Naive B cell (primary cell): ENCODE measurements at regions not wholly inside any gene's neighbourhood (a gene's known extent, or its start where the extent isn't known, plus 50 kb on each side); places are given as distances from the start of the nearest gene placed in this dataset.

ENCODE experiments used
- ATAC-seq, 2 donors: fragments of 150-1000 bp; cut with Tn5 transposase; 2 replicates each; pipeline ENCODE4 v1.10.0; 2021; ENCODE audit warnings: low read depth in 2 of 2, mild to moderate bottlenecking in 2 of 2, moderate library complexity in 2 of 2
- DNase-seq: peaks from one replicate; pipeline ENCODE4 v3.0.0; 2022
- H3K27ac Mint-ChIP-seq, 6 donors: one replicate each; pipeline ENCODE4 v1.8.0; 2020 to 2022; ENCODE audit warnings: mild to moderate bottlenecking in 6 of 6, mixed read lengths in 6 of 6, moderate library complexity in 5 of 6, inconsistent platforms in 2 of 6
- H3K27me3 Mint-ChIP-seq, 3 donors: one replicate each; pipeline ENCODE4 v1.8.0; 2021 to 2022; ENCODE audit warnings: mixed read lengths in 3 of 3, mild to moderate bottlenecking in 1 of 3
- H3K36me3 Mint-ChIP-seq, 2 donors: one replicate each; pipeline ENCODE4 v1.8.0; 2020 to 2022; ENCODE audit warnings: mixed read lengths in 2 of 2, inconsistent platforms in 1 of 2, mild to moderate bottlenecking in 1 of 2
- H3K4me1 Mint-ChIP-seq, 3 donors: one replicate each; pipeline ENCODE4 v1.8.0; 2020 to 2022; ENCODE audit warnings: mixed read lengths in 3 of 3, inconsistent platforms in 1 of 3, mild to moderate bottlenecking in 1 of 3, moderate library complexity in 1 of 3
- H3K4me3 Mint-ChIP-seq, 8 donors: one replicate each; pipeline ENCODE4 v1.8.0; 2020 to 2022; ENCODE audit warnings: mild to moderate bottlenecking in 8 of 8, mixed read lengths in 8 of 8, moderate library complexity in 8 of 8, inconsistent platforms in 2 of 8
- H3K9me3 Mint-ChIP-seq, 7 donors: one replicate each; pipeline ENCODE4 v1.8.0; 2020 to 2022; ENCODE audit warnings: mixed read lengths in 7 of 7, mild to moderate bottlenecking in 5 of 7, inconsistent platforms in 2 of 7, moderate library complexity in 1 of 7

- Mint-ChIP-seq H3K27me3 (no peaks in the 10 kb centered on the region), H3K36me3 (no peaks in the 10 kb centered on the region), H3K4me3 (peak overlapping the region; percentile 41 to 89 (median 80)), H3K27ac (peak overlapping the region; percentile 74 to 96 (median 88)), H3K9me3 (peaks cover 0 to 7% (median 0%) of the 10 kb centered on the region in 7 donors), H3K4me1 (peaks cover 59 to 68% (median 64%) of the 10 kb centered on the region in 3 donors)
- DNase-seq (peak; percentile 82), ATAC-seq (peak; percentile 79 to 82)
Measured at GRCh38 chr2:12032398-12032797, 286.0 kb downstream of the LPIN1 start.

GRCh38 chr2:12032975-12033374, 286.5 kb downstream of the LPIN1 start:
- peak overlapping the region; percentile 41 to 89 (median 80) for H3K4me3 Mint-ChIP-seq
- H3K4me1 Mint-ChIP-seq = peaks cover 64 to 69% (median 66%) of the 10 kb centered on the region in 3 donors
- no peaks in the 10 kb centered on the region for H3K36me3 Mint-ChIP-seq
- H3K27ac Mint-ChIP-seq = peak overlapping the region; percentile 74 to 98 (median 90)
- H3K9me3 Mint-ChIP-seq = peaks cover 0 to 11% (median 0%) of the 10 kb centered on the region in 7 donors
- no peak for DNase-seq
- no peak for ATAC-seq
- H3K27me3 Mint-ChIP-seq = no peaks in the 10 kb centered on the region

GRCh38 chr2:12033494-12033893, 287.1 kb downstream of the LPIN1 start:
- peaks cover 0 to 1% of the 10 kb centered on the region in 2 donors for H3K36me3 Mint-ChIP-seq
- H3K27ac Mint-ChIP-seq = peak overlapping the region; percentile 14 to 98 (median 88)
- DNase-seq (no peak), ATAC-seq (no peak)
- peak overlapping the region in 7 of 8 donors; percentile 41 to 89 (median 81) for H3K4me3 Mint-ChIP-seq
- no peaks in the 10 kb centered on the region for H3K27me3 Mint-ChIP-seq
- peaks cover 65 to 73% (median 69%) of the 10 kb centered on the region in 3 donors for H3K4me1 Mint-ChIP-seq
- H3K9me3 Mint-ChIP-seq = peaks cover 0 to 12% (median 1%) of the 10 kb centered on the region in 7 donors

- ATAC-seq (peak; percentile 17 to 20), DNase-seq (peak; percentile 52)
- H3K27me3 Mint-ChIP-seq = no peaks in the 10 kb centered on the region
- peaks cover 0 to 19% (median 8%) of the 10 kb centered on the region in 7 donors for H3K9me3 Mint-ChIP-seq
- H3K36me3 Mint-ChIP-seq = peaks cover 0 to 8% of the 10 kb centered on the region in 2 donors
- peak overlapping the region; percentile 60 to 89 (median 80) for H3K4me3 Mint-ChIP-seq
- peak overlapping the region; percentile 74 to 98 (median 92) for H3K27ac Mint-ChIP-seq
- H3K4me1 Mint-ChIP-seq = peaks cover 71 to 81% (median 78%) of the 10 kb centered on the region in 3 donors
Measured at GRCh38 chr2:12034382-12034781, 287.9 kb downstream of the LPIN1 start.

GRCh38 chr2:12035029-12035720, 288.7 kb downstream of the LPIN1 start:
- ATAC-seq = no peak
- DNase-seq = no peak
- Mint-ChIP-seq H3K27ac (peak overlapping the region; percentile 66 to 98 (median 86)), H3K36me3 (peaks cover 0 to 15% of the 10 kb centered on the region in 2 donors), H3K27me3 (no peaks in the 10 kb centered on the region), H3K9me3 (peaks cover 0 to 27% (median 13%) of the 10 kb centered on the region in 7 donors), H3K4me1 (peaks cover 71 to 85% (median 82%) of the 10 kb centered on the region in 3 donors), H3K4me3 (peak overlapping the region in 7 of 8 donors; percentile 61 to 89 (median 81))

- peak overlapping the region; percentile 31 to 98 (median 80) for H3K27ac Mint-ChIP-seq
- DNase-seq = no peak
Measured at GRCh38 chr2:12035956-12036639, 289.7 kb downstream of the LPIN1 start.

GRCh38 chr2:12036640-12036983, 290.2 kb downstream of the LPIN1 start:
- Mint-ChIP-seq H3K27me3 (no peaks in the 10 kb centered on the region), H3K4me1 (peaks cover 76 to 92% (median 90%) of the 10 kb centered on the region in 3 donors), H3K36me3 (peaks cover 0 to 24% of the 10 kb centered on the region in 2 donors), H3K27ac (peak overlapping the region in 4 of 6 donors; percentile 9 to 88 (median 40)), H3K4me3 (peak overlapping the region in 6 of 8 donors; percentile 61 to 83 (median 80)), H3K9me3 (peaks cover 0 to 41% (median 22%) of the 10 kb centered on the region in 7 donors)
- ATAC-seq (no peak), DNase-seq (no peak)

More at GRCh38 chr2:12035956-12036639, 289.7 kb downstream of the LPIN1 start:
- H3K4me1 Mint-ChIP-seq = peaks cover 76 to 93% (median 90%) of the 10 kb centered on the region in 3 donors
- H3K9me3 Mint-ChIP-seq = peaks cover 0 to 36% (median 22%) of the 10 kb centered on the region in 7 donors
- H3K36me3 Mint-ChIP-seq = peaks cover 0 to 24% of the 10 kb centered on the region in 2 donors
- H3K27me3 Mint-ChIP-seq = no peaks in the 10 kb centered on the region
- H3K4me3 Mint-ChIP-seq = peak overlapping the region in 6 of 8 donors; percentile 61 to 86 (median 82)
- ATAC-seq = no peak

GRCh38 chr2:12037301-12037700, 290.9 kb downstream of the LPIN1 start:
- H3K4me3 Mint-ChIP-seq = peak overlapping the region in 7 of 8 donors; percentile 13 to 86 (median 78)
- ATAC-seq = no peak
- H3K9me3 Mint-ChIP-seq = peaks cover 0 to 42% (median 22%) of the 10 kb centered on the region in 7 donors
- no peaks in the 10 kb centered on the region for H3K27me3 Mint-ChIP-seq
- DNase-seq = no peak
- peaks cover 76 to 92% (median 90%) of the 10 kb centered on the region in 3 donors for H3K4me1 Mint-ChIP-seq
- peaks cover 0 to 24% of the 10 kb centered on the region in 2 donors for H3K36me3 Mint-ChIP-seq
- H3K27ac Mint-ChIP-seq = peak overlapping the region in 5 of 6 donors; percentile 9 to 69 (median 28)

GRCh38 chr2:12041236-12041635, 294.8 kb downstream of the LPIN1 start:
- DNase-seq (no peak), ATAC-seq (no peak)
- Mint-ChIP-seq H3K4me1 (peaks cover 74 to 92% (median 90%) of the 10 kb centered on the region in 3 donors), H3K27me3 (no peaks in the 10 kb centered on the region), H3K4me3 (no peak overlapping the region), H3K9me3 (peaks cover 0 to 42% (median 22%) of the 10 kb centered on the region in 7 donors), H3K27ac (no peak overlapping the region), H3K36me3 (peaks cover 0 to 24% of the 10 kb centered on the region in 2 donors)

GRCh38 chr2:12043131-12043530, 296.7 kb downstream of the LPIN1 start:
- Mint-ChIP-seq H3K27ac (peak overlapping the region in 5 of 6 donors; percentile 13 to 79 (median 64)), H3K36me3 (peaks cover 0 to 24% of the 10 kb centered on the region in 2 donors), H3K9me3 (peaks cover 0 to 36% (median 22%) of the 10 kb centered on the region in 7 donors), H3K27me3 (no peaks in the 10 kb centered on the region), H3K4me1 (peaks cover 80 to 95% (median 94%) of the 10 kb centered on the region in 3 donors), H3K4me3 (peak overlapping the region in 7 of 8 donors; percentile 16 to 82 (median 52))
- DNase-seq = no peak
- no peak for ATAC-seq

GRCh38 chr2:12044857-12045256, 298.4 kb downstream of the LPIN1 start:
- no peaks in the 10 kb centered on the region for H3K27me3 Mint-ChIP-seq

GRCh38 chr2:12045864-12046291, 299.4 kb downstream of the LPIN1 start:
- DNase-seq (no peak), ATAC-seq (no peak)
- peaks cover 0 to 2% of the 10 kb centered on the region in 2 donors for H3K36me3 Mint-ChIP-seq
- no peaks in the 10 kb centered on the region for H3K27me3 Mint-ChIP-seq
- H3K27ac Mint-ChIP-seq = peak overlapping the region; percentile 35 to 95 (median 67)
- peaks cover 85 to 98% (median 94%) of the 10 kb centered on the region in 3 donors for H3K4me1 Mint-ChIP-seq
- peaks cover 0 to 11% (median 6%) of the 10 kb centered on the region in 7 donors for H3K9me3 Mint-ChIP-seq
- peak overlapping the region in 7 of 8 donors; percentile 49 to 77 (median 68) for H3K4me3 Mint-ChIP-seq

More at GRCh38 chr2:12044857-12045256, 298.4 kb downstream of the LPIN1 start:
- H3K4me3 Mint-ChIP-seq = peak overlapping the region; percentile 3 to 92 (median 72)
- DNase-seq = peak; percentile 81
- ATAC-seq = peak; percentile 98
- H3K4me1 Mint-ChIP-seq = peaks cover 82 to 98% (median 94%) of the 10 kb centered on the region in 3 donors
- peak overlapping the region; percentile 21 to 95 (median 79) for H3K27ac Mint-ChIP-seq
- H3K9me3 Mint-ChIP-seq = peaks cover 0 to 21% (median 12%) of the 10 kb centered on the region in 7 donors
- H3K36me3 Mint-ChIP-seq = peaks cover 0 to 12% of the 10 kb centered on the region in 2 donors

- no peaks in the 10 kb centered on the region for H3K36me3 Mint-ChIP-seq
- H3K27ac Mint-ChIP-seq = peak overlapping the region; percentile 50 to 95 (median 82)
- H3K4me3 Mint-ChIP-seq = peak overlapping the region in 6 of 8 donors; percentile 30 to 77 (median 71)
- ATAC-seq = no peak
- peaks cover 80 to 97% (median 92%) of the 10 kb centered on the region in 3 donors for H3K4me1 Mint-ChIP-seq
- H3K27me3 Mint-ChIP-seq = no peaks in the 10 kb centered on the region
- no peak for DNase-seq
- H3K9me3 Mint-ChIP-seq = peaks cover 0 to 6% (median 2%) of the 10 kb centered on the region in 7 donors
Measured at GRCh38 chr2:12046641-12047040, 300.2 kb downstream of the LPIN1 start.
